HepG2 (cell line): ENCODE measurements at regions not wholly inside any gene's neighbourhood (a gene's known extent, or its start where the extent isn't known, plus 50 kb on each side); places are given as distances from the start of the nearest gene placed in this dataset.

Experiments
- ATAC-seq: fragments of 200-7000 bp; cut with Tn5 transposase; 3 replicates; pipeline ENCODE4 v1.9.1; 2020; ENCODE audit warnings: mild to moderate bottlenecking, moderate library complexity
- BruUV-seq: library from RNA; stranded (reverse); fragments of 400-500 nt; replicated peaks from 2 replicates; lab custom pipeline; 2021; lab: Mats Ljungman, UMichigan
- CTCF ChIA-PET: fragments of 300-600 bp; formaldehyde crosslinking; extraction: SDS; loops from one replicate; lab custom pipeline; 2021; ENCODE audit warnings: low total read pairs, inconsistent platforms, low intra/inter-chr PET ratio; lab: Yijun Ruan, JAX
- POLR2A ChIA-PET: fragments of 350-600 bp; sonication (Branson Sonifier 250); formaldehyde crosslinking; loops from one replicate; lab custom pipeline; 2020; ENCODE audit warnings: antibody characterized with exemption, inconsistent platforms; lab: Yijun Ruan, JAX
- DNase-seq: peaks from one replicate; pipeline ENCODE4 v3.0.0-alpha.2; 2015; ENCODE audit warnings: low spot score
- FAIRE-seq: peaks from 3 replicates; lab custom pipeline; 2011; peaks lifted over from hg19 to GRCh38; lab: Jason Lieb, UNC
- H2AFZ ChIP-seq: one replicate; pipeline ENCODE4 v1.6.1; 2011; ENCODE audit warnings: low read length, inconsistent platforms
- H3K27ac ChIP-seq: fragments of 300-600 bp; 3 replicates; pipeline ENCODE4 v1.8.0; 2011; ENCODE audit warnings: mixed run types, mild to moderate bottlenecking, mixed read lengths, low read length, inconsistent platforms; ENCODE audit not compliant: insufficient read depth; ENCODE audit errors: extremely low read length
- H3K27me3 ChIP-seq, 2 experiments: fragments of 200-600 bp in 1 of 2; 2 replicates in 1 of 2; 3 replicates in 1 of 2; pipeline versions ENCODE4 v1.6.0 to v1.8.0; 2011; ENCODE audit warnings: low read length in 2 of 2, mild to moderate bottlenecking in 2 of 2, moderate library complexity in 2 of 2, inconsistent platforms in 1 of 2; ENCODE audit not compliant: insufficient read depth in 2 of 2, control insufficient read depth in 1 of 2
- H3K36me3 ChIP-seq, 2 experiments: fragments of 200-600 bp in 1 of 2; replicated peaks in 1 of 2; 2 replicates in 1 of 2; 3 replicates in 1 of 2; pipeline versions ENCODE4 v1.5.1 to v1.8.0; 2011; ENCODE audit warnings: low read length in 2 of 2, inconsistent platforms in 1 of 2; ENCODE audit not compliant: insufficient read depth in 2 of 2, control insufficient read depth in 1 of 2
- H3K4me1 ChIP-seq: 2 replicates; pipeline ENCODE4 v1.5.1; 2012; ENCODE audit warnings: low read length, inconsistent platforms; ENCODE audit not compliant: insufficient read depth
- H3K4me2 ChIP-seq: 2 replicates; pipeline ENCODE4 v1.6.0; 2011; ENCODE audit warnings: low read depth, low read length, inconsistent platforms
- H3K4me3 ChIP-seq, 3 experiments: fragments of 200-600 bp in 1 of 3; sonication (generic), shearing (Covaris generic) in 1 of 3; replicated peaks in 1 of 3; 2 replicates each; pipeline ENCODE4 v1.5.1; 2011 to 2016; ENCODE audit warnings: low read length in 3 of 3, inconsistent platforms in 2 of 3, low read depth in 2 of 3, mild to moderate bottlenecking in 2 of 3, control low read depth in 1 of 3, mixed read lengths in 1 of 3; ENCODE audit not compliant: insufficient read depth in 1 of 3
- H3K79me2 ChIP-seq: one replicate; pipeline ENCODE4 v1.6.1; 2011; ENCODE audit warnings: low read length, inconsistent platforms; ENCODE audit not compliant: insufficient read depth
- H3K9ac ChIP-seq: 2 replicates; pipeline ENCODE4 v1.6.0; 2011; ENCODE audit warnings: mild to moderate bottlenecking, low read depth, low read length, inconsistent platforms; ENCODE audit not compliant: insufficient read depth
- H3K9me3 ChIP-seq: 2 replicates; pipeline ENCODE4 v1.5.1; 2012; ENCODE audit warnings: mild to moderate bottlenecking, low read length
- H4K20me1 ChIP-seq: 2 replicates; pipeline ENCODE4 v1.6.0; 2011; ENCODE audit warnings: inconsistent platforms, mild to moderate bottlenecking, low read length, moderate library complexity; ENCODE audit not compliant: insufficient read depth
- CC2D1A ChIP-seq: sonication (generic); formaldehyde crosslinking; IDR thresholded peaks from 2 replicates; pipeline ENCODE4 v1.8.1; 2023; ENCODE audit warnings: mild to moderate bottlenecking, missing genetic modification reagents
- CENPBD1 ChIP-seq: sonication (generic); formaldehyde crosslinking; IDR thresholded peaks from 2 replicates; pipeline ENCODE4 v1.8.0; 2022; ENCODE audit warnings: missing genetic modification reagents, low read depth, mild to moderate bottlenecking, borderline replicate concordance
- GPN1 ChIP-seq: sonication (generic); formaldehyde crosslinking; IDR thresholded peaks from 2 replicates; pipeline ENCODE4 v1.5.1; 2020; ENCODE audit warnings: missing genetic modification reagents, borderline replicate concordance
- HHEX ChIP-seq: IDR thresholded peaks from 2 replicates; pipeline ENCODE4 v1.6.1; 2016; ENCODE audit warnings: control low read depth
- HOXA5 ChIP-seq: sonication (generic); formaldehyde crosslinking; IDR thresholded peaks from 2 replicates; pipeline ENCODE4 v1.4.0; 2020; ENCODE audit warnings: missing genetic modification reagents
- KAT8 ChIP-seq: IDR thresholded peaks from 2 replicates; pipeline ENCODE4 v1.6.1; 2016; ENCODE audit warnings: missing genetic modification reagents, missing compliant biosample characterization
- ONECUT2 ChIP-seq: sonication (generic); formaldehyde crosslinking; IDR thresholded peaks from 2 replicates; pipeline ENCODE4 v1.4.0; 2020; ENCODE audit warnings: missing genetic modification reagents
- PHF5A ChIP-seq: IDR thresholded peaks from one replicate; pipeline ENCODE4 v1.6.1; 2018; ENCODE audit warnings: low read depth, missing genetic modification reagents; ENCODE audit not compliant: unreplicated experiment
- RBFOX2 ChIP-seq: fragments of 200-400 bp; formaldehyde crosslinking; IDR thresholded peaks from 2 replicates; pipeline ENCODE4 v1.6.1; 2017; ENCODE audit warnings: low read depth, mild to moderate bottlenecking, low read length
- ZNF317 ChIP-seq: sonication (generic); formaldehyde crosslinking; IDR thresholded peaks from 2 replicates; pipeline ENCODE4 v1.5.0; 2020; ENCODE audit warnings: mild to moderate bottlenecking, missing genetic modification reagents
- ZNF549 ChIP-seq: sonication (generic); formaldehyde crosslinking; IDR thresholded peaks from 2 replicates; pipeline ENCODE4 v1.5.0; 2020; ENCODE audit warnings: missing genetic modification reagents
- ZNF782 ChIP-seq: sonication (generic); formaldehyde crosslinking; IDR thresholded peaks from 2 replicates; pipeline ENCODE4 v1.4.0; 2020; ENCODE audit warnings: missing genetic modification reagents, mild to moderate bottlenecking, borderline replicate concordance
- ZNF788 ChIP-seq: sonication (generic); formaldehyde crosslinking; IDR thresholded peaks from 2 replicates; pipeline ENCODE4 v1.5.0; 2020; ENCODE audit warnings: mild to moderate bottlenecking, missing genetic modification reagents, borderline replicate concordance
- WGBS: methylation state at CpG from one replicate; pipeline ENCODE4 v1.1.6; 2017; ENCODE audit warnings: low lambda C conversion rate; 5-methylcytosine and 5-hydroxymethylcytosine counted together
- in situ Hi-C: cut with HindIII; loops from 2 replicates; pipeline ENCODE4 v1.10.0; 2017; ENCODE audit warnings: low pct_unique_long_range_greater_than_20kb; ENCODE audit not compliant: extremely low pct_ligation_motif_present
- intact Hi-C: fragments of 100-400 bp; cut with micrococcal nuclease; formaldehyde crosslinking; loops from one replicate; pipeline ENCODE4 v1.10.0; 2022; ENCODE audit not compliant: unreplicated experiment
- TF ChIP-seq, protein P1 (sequence below): sonication (generic); formaldehyde crosslinking; IDR thresholded peaks from 2 replicates; pipeline ENCODE4 v1.9.0; 2022; ENCODE audit warnings: low read depth, missing genetic modification reagents

GRCh38 chr18:27688581-27688980 is 488.3 kb downstream of the CDH2 start:
- intact Hi-C loops (loop anchor here (5.0 kb wide), 1 partner anchor 419 kb away; no protein-coding TSS in a partner anchor), in situ Hi-C loops (loop anchor here (25.0 kb wide), 1 partner anchor 499 kb away; the partner anchor contains the start of gene CDH2)
- POLR2A ChIA-PET = no interaction called here
- no peaks in the 10 kb centered on the region for H4K20me1 ChIP-seq
- peaks cover 9% of the 10 kb centered on the region for H3K9me3 ChIP-seq
- H3K4me2 ChIP-seq = no peak overlapping the region
- BruUV-seq = no TSS peak
- no peak overlapping the region for H3K27ac ChIP-seq
- FAIRE-seq (no peak), ATAC-seq (no peak), DNase-seq (no peak)
- no peak overlapping the region for H3K4me3 ChIP-seq
- TF ChIP-seq ZNF788 (CRISPR knock-in tag) = no peak
- no peak for TF ChIP-seq ONECUT2 (CRISPR knock-in tag)
- no peak for TF ChIP-seq HHEX
- H3K79me2 ChIP-seq = no peaks in the 10 kb centered on the region
- H3K9ac ChIP-seq = no peak overlapping the region
- no peaks in the 10 kb centered on the region for H3K4me1 ChIP-seq
- CTCF ChIA-PET = no interaction called here
- H2AFZ ChIP-seq = no peak overlapping the region
- H3K27me3 ChIP-seq = no peaks in the 10 kb centered on the region
- no peaks in the 10 kb centered on the region for H3K36me3 ChIP-seq
- WGBS = 0% methylated on average over 1 of the region's 1 CpG

GRCh38 chr18:27687351-27687979 is 489.5 kb downstream of the CDH2 start:
- no peak overlapping the region for H3K27ac ChIP-seq

More at GRCh38 chr18:27687351-27687979, 489.5 kb downstream of the CDH2 start:
- POLR2A ChIA-PET = no interaction called here
- Histone ChIP-seq H3K9me3 (peaks cover 9% of the 10 kb centered on the region), H3K27me3 (no peaks in the 10 kb centered on the region), H3K4me3 (no peak overlapping the region), H3K4me1 (no peaks in the 10 kb centered on the region), H3K36me3 (no peaks in the 10 kb centered on the region), H3K79me2 (no peaks in the 10 kb centered on the region), H2AFZ (no peak overlapping the region), H4K20me1 (no peaks in the 10 kb centered on the region)
- in situ Hi-C loops = loop anchor here (25.0 kb wide), 1 partner anchor 500 kb away; the partner anchor contains the start of gene CDH2
- no peak for FAIRE-seq
- CTCF ChIA-PET = interaction anchor here (3.5 kb wide), 1 partner anchor 502 kb away, joined by 15 read pairs; no protein-coding TSS in a partner anchor
- DNase-seq = no peak
- intact Hi-C loops = loop anchor here (5.0 kb wide), 1 partner anchor 420 kb away; no protein-coding TSS in a partner anchor
- no peak for TF ChIP-seq ZNF782 (CRISPR knock-in tag)
- no peak for TF ChIP-seq CENPBD1
- TF ChIP-seq KAT8 (CRISPR knock-in tag) = no peak
- no peak for TF ChIP-seq CC2D1A
- TF ChIP-seq, protein P1, sequence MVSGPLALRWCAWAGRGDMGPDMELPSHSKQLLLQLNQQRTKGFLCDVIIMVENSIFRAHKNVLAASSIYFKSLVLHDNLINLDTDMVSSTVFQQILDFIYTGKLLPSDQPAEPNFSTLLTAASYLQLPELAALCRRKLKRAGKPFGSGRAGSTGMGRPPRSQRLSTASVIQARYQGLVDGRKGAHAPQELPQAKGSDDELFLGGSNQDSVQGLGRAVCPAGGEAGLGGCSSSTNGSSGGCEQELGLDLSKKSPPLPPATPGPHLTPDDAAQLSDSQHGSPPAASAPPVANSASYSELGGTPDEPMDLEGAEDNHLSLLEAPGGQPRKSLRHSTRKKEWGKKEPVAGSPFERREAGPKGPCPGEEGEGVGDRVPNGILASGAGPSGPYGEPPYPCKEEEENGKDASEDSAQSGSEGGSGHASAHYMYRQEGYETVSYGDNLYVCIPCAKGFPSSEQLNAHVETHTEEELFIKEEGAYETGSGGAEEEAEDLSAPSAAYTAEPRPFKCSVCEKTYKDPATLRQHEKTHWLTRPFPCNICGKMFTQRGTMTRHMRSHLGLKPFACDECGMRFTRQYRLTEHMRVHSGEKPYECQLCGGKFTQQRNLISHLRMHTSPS (CRISPR knock-in tag) = no peak
- TF ChIP-seq ZNF549 (CRISPR knock-in tag) = no peak
- TF ChIP-seq GPN1 (CRISPR knock-in tag) = no peak
- TF ChIP-seq PHF5A = no peak
- no peak for TF ChIP-seq HOXA5 (CRISPR knock-in tag)
- TF ChIP-seq RBFOX2 = no peak
- no peak for TF ChIP-seq ZNF317 (CRISPR knock-in tag)
- TF ChIP-seq, all 625 proteins: peak for 0
- BruUV-seq = no TSS peak
- Histone ChIP-seq H3K4me2 (no peak overlapping the region), H3K9ac (no peak overlapping the region)
- ATAC-seq = no peak
